ENCODE measurements at regions not wholly inside any gene's neighbourhood (a gene's known extent, or its start where the extent isn't known, plus 50 kb on each side); places are given as distances from the start of the nearest gene placed in this dataset.

GRCh38 chr9:26263478-26263877 lies 585.2 kb upstream of the TUSC1 start:
- DNase-seq (ENCODE audit: low read depth): no peak
- TF ChIP-seq, protein P1, sequence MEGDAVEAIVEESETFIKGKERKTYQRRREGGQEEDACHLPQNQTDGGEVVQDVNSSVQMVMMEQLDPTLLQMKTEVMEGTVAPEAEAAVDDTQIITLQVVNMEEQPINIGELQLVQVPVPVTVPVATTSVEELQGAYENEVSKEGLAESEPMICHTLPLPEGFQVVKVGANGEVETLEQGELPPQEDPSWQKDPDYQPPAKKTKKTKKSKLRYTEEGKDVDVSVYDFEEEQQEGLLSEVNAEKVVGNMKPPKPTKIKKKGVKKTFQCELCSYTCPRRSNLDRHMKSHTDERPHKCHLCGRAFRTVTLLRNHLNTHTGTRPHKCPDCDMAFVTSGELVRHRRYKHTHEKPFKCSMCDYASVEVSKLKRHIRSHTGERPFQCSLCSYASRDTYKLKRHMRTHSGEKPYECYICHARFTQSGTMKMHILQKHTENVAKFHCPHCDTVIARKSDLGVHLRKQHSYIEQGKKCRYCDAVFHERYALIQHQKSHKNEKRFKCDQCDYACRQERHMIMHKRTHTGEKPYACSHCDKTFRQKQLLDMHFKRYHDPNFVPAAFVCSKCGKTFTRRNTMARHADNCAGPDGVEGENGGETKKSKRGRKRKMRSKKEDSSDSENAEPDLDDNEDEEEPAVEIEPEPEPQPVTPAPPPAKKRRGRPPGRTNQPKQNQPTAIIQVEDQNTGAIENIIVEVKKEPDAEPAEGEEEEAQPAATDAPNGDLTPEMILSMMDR (IDR thresholded peaks at IDR 0.05; ENCODE audit: insufficient read depth, low read length, poor library complexity, severe bottlenecking): no peak
- Histone ChIP-seq H3K4me3 (ENCODE audit: low read depth, low read length) (no peak overlapping the region), H3K36me3 (ENCODE audit: control insufficient read depth, insufficient read depth, low read length) (no peaks in the 10 kb centered on the region), H3K27me3 (ENCODE audit: control insufficient read depth, insufficient read depth, low read length) (no peaks in the 10 kb centered on the region)

GRCh38 chr9:26262421-26263107 lies 584.3 kb upstream of the TUSC1 start:
- Histone ChIP-seq H3K36me3 (ENCODE audit: control insufficient read depth, insufficient read depth, low read length) (no peaks in the 10 kb centered on the region), H3K27me3 (ENCODE audit: control insufficient read depth, insufficient read depth, low read length) (no peaks in the 10 kb centered on the region), H3K4me3 (ENCODE audit: low read depth, low read length) (no peak overlapping the region)
- TF ChIP-seq, protein P1 (IDR thresholded peaks at IDR 0.05; ENCODE audit: insufficient read depth, low read length, poor library complexity, severe bottlenecking): no peak
- DNase-seq (ENCODE audit: low read depth): no peak

DNA sequence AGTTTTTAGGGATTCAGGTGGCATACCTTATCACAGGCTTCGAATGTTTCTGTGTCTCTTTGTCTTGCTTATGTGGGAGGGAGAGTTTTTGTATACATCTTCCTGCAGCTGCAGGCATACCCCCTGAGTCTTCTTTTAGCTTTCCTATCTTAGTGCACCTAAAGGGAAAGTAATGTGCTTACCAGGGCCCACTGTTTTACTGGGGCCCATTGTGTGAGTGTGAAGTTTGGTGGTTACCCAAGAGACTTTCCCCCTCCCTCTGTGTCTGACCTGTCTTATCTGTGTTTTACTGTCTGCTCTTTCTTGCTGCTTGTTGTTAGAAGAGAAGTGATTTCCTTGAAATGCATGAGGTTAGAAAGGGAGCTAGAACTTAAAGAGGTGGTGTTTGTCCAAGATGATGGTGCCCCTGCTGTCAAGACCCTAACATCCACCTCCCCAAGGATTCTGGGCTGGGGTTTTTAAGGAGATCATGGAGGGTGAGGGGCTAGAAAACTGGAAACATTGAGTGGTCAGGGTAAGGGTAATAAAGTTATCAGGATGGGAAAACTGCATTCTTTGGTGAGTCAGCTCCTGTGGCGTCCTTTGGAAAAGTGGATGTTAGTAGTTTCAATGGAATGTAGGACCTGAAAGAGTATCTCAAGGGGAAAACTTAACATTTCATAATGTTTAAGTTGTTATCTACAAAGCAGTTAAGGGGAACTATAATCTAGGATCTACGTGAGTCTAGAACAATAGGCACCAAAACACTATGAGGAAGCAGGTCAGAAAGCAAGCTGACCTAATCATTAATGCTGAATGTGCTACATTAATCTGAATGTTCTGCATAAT lies 583.5 kb upstream of the TUSC1 start:
- DNase-seq (ENCODE audit: low read depth): peak; percentile 72
- Histone ChIP-seq H3K27me3 (ENCODE audit: control insufficient read depth, insufficient read depth, low read length) (no peaks in the 10 kb centered on the region), H3K36me3 (ENCODE audit: control insufficient read depth, insufficient read depth, low read length) (no peaks in the 10 kb centered on the region), H3K4me3 (ENCODE audit: low read depth, low read length) (no peak overlapping the region)
- TF ChIP-seq, protein P1 (IDR thresholded peaks at IDR 0.05; ENCODE audit: insufficient read depth, low read length, poor library complexity, severe bottlenecking): no peak

DNA sequence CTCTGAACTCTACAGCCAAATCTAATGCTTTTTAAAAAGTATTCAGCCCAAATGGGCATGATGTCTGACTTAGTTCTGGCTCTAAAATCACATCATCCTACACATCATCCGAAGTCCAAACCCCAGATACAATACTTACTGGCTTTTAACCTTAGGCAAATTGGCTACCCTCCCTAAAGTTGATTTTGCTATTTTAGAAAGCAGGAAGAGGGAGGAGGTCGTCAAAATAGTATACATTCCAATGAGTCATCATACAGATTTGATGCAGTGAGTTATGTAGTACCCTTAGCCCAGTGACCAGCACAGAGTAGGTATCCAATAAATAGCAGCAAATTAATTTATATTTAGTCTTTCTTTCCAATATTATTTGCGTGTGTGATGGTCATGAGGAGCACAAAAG lies 582.0 kb upstream of the TUSC1 start:
- Histone ChIP-seq H3K27me3 (ENCODE audit: control insufficient read depth, insufficient read depth, low read length) (no peaks in the 10 kb centered on the region), H3K4me3 (ENCODE audit: low read depth, low read length) (no peak overlapping the region), H3K36me3 (ENCODE audit: control insufficient read depth, insufficient read depth, low read length) (no peaks in the 10 kb centered on the region)
- TF ChIP-seq, protein P1 (IDR thresholded peaks at IDR 0.05; ENCODE audit: insufficient read depth, low read length, poor library complexity, severe bottlenecking): no peak
- DNase-seq (ENCODE audit: low read depth): no peak

DNA sequence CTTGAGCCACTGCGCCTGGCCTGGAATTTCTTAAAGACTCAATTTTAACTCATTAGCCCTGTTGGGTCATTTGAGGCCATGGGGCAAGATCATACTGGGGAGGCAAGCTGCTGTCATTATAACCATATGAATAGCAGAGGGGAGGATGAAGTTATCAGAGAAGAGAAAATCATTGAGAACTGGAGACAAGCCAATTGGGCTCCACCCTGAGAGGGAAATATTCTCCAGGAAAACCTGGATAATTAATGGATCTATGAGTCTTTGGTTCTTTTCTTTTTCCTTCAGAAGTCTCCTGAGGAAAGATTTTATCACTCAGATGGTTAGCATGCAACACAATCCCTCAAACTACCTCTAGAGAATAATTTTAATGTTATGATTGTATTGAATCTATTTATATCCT lies 569.6 kb upstream of the TUSC1 start:
- no peak for DNase-seq (ENCODE audit: low read depth)
- no peak overlapping the region for H3K4me3 ChIP-seq (ENCODE audit: low read depth, low read length)
- no peaks in the 10 kb centered on the region for H3K36me3 ChIP-seq (ENCODE audit: control insufficient read depth, insufficient read depth, low read length)
- no peaks in the 10 kb centered on the region for H3K27me3 ChIP-seq (ENCODE audit: control insufficient read depth, insufficient read depth, low read length)
- TF ChIP-seq, protein P1 (IDR thresholded peaks at IDR 0.05; ENCODE audit: insufficient read depth, low read length, poor library complexity, severe bottlenecking): no peak

Data from kidney epithelial cell (primary cell).